ENCODE measurements at regions not wholly inside any gene's neighbourhood (a gene's known extent, or its start where the extent isn't known, plus 50 kb on each side); places are given as distances from the start of the nearest gene placed in this dataset.
"Not testable (repeated sequence)": the region's sequence is repeated elsewhere in the genome, so short reads cannot be mapped to it uniquely, and the experiment has no call there.

DNA sequence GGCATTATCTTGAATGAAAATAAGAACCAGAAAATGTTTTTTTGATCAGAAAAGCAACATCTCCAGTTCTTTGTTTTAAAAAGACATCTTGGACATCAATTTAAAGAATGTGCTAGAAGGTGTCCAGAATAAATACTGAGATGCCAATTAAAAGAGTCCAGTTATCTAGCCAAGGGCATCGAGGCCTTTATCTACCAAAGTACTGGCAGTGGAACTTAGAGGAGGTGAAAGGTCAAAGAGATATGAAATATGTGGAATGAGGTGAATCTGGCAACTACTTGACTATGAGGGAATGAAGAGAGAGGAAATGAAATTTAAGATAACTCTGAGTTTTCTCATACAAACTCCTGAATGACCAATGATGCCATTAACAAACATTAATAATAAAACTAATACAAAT lies 154.3 kb upstream of the GNAI1 start:
- H3K4me1 ChIP-seq (ENCODE audit: control insufficient read depth, insufficient read depth, low read length), result peaks cover 16% of the 10 kb centered on the region
- H3K9me3 ChIP-seq (ENCODE audit: control insufficient read depth, low read length), result no peaks in the 10 kb centered on the region
- no peak overlapping the region for H3K4me3 ChIP-seq (ENCODE audit: low read length)
- DNase-seq (ENCODE audit: low read depth), result no peak
- no peaks in the 10 kb centered on the region for H3K27me3 ChIP-seq (replicated peaks; ENCODE audit: control insufficient read depth, insufficient read depth, low read length)
- no peaks in the 10 kb centered on the region for H3K36me3 ChIP-seq (ENCODE audit: control insufficient read depth, insufficient read depth, low read length, severe bottlenecking)
- no peak overlapping the region for H3K9ac ChIP-seq (ENCODE audit: low read length)

DNA sequence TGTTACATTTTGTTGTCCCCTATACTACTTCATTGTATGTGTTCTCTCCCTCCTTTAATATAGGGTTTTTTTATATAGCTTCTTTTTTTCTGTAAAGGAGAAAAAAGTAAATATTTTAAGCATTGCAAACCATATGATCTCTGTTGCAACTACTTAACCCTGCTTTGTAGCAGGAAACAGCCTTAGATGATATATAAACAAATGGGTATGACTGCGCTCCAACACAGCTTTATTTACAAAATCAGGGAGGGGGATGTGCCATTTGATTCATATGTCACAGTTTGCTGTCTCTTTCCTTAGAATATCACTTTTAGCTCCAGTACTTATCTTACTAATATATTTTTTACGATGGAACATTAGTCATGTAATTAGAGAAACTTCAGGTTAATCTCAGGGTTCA lies 155.2 kb upstream of the GNAI1 start:
- Histone ChIP-seq H3K9me3 (ENCODE audit: control insufficient read depth, low read length) (no peaks in the 10 kb centered on the region), H3K9ac (ENCODE audit: low read length) (no peak overlapping the region), H3K4me1 (ENCODE audit: control insufficient read depth, insufficient read depth, low read length) (peaks cover 14% of the 10 kb centered on the region), H3K36me3 (ENCODE audit: control insufficient read depth, insufficient read depth, low read length, severe bottlenecking) (no peaks in the 10 kb centered on the region), H3K27me3 (replicated peaks; ENCODE audit: control insufficient read depth, insufficient read depth, low read length) (no peaks in the 10 kb centered on the region), H3K4me3 (ENCODE audit: low read length) (no peak overlapping the region)
- peak; percentile 74 for DNase-seq (ENCODE audit: low read depth)

DNA sequence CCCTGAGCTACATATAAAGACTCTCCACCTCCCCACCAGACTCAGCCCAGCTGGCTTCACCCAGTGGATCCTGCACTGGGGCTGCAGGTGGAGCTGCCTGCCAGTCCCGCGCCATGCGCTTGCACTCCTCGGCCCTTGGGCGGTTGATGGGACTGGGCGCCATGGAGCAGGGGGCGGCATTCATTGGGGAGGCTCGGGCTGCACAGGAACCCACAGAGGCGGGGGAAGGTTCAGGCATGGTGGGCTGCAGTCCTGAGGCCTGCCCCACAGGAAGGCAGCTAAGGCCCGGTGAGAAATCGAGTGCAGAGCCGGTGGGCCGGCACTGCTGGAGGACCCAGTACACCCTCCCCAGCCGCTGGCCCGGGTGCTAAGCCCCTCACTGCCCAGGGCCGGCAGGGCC lies 157.2 kb upstream of the GNAI1 start:
- Histone ChIP-seq H3K9ac (ENCODE audit: low read length) (no peak overlapping the region), H3K4me1 (ENCODE audit: control insufficient read depth, insufficient read depth, low read length) (peaks cover 11% of the 10 kb centered on the region), H3K27me3 (replicated peaks; ENCODE audit: control insufficient read depth, insufficient read depth, low read length) (no peaks in the 10 kb centered on the region), H3K4me3 (ENCODE audit: low read length) (no peak overlapping the region), H3K9me3 (ENCODE audit: control insufficient read depth, low read length) (no peaks in the 10 kb centered on the region), H3K36me3 (ENCODE audit: control insufficient read depth, insufficient read depth, low read length, severe bottlenecking) (no peaks in the 10 kb centered on the region)
- DNase-seq (ENCODE audit: low read depth), result no peak

- not testable (repeated sequence) for H3K4me3 ChIP-seq (ENCODE audit: low read length); H3K27me3 ChIP-seq (replicated peaks; ENCODE audit: control insufficient read depth, insufficient read depth, low read length); H3K9me3 ChIP-seq (ENCODE audit: control insufficient read depth, low read length); H3K36me3 ChIP-seq (ENCODE audit: control insufficient read depth, insufficient read depth, low read length, severe bottlenecking); DNase-seq (ENCODE audit: low read depth); H3K9ac ChIP-seq (ENCODE audit: low read length)
- H3K4me1 ChIP-seq (ENCODE audit: control insufficient read depth, insufficient read depth, low read length), result peaks cover 11% of the 10 kb centered on the region
Observed at GRCh38 chr7:79976711-79977020, 158.0 kb upstream of the GNAI1 start.

- not testable (repeated sequence) for H3K27me3 ChIP-seq (replicated peaks; ENCODE audit: control insufficient read depth, insufficient read depth, low read length); H3K9me3 ChIP-seq (ENCODE audit: control insufficient read depth, low read length); DNase-seq (ENCODE audit: low read depth); H3K36me3 ChIP-seq (ENCODE audit: control insufficient read depth, insufficient read depth, low read length, severe bottlenecking); H3K9ac ChIP-seq (ENCODE audit: low read length); H3K4me3 ChIP-seq (ENCODE audit: low read length)
- peaks cover 11% of the 10 kb centered on the region for H3K4me1 ChIP-seq (ENCODE audit: control insufficient read depth, insufficient read depth, low read length)
Observed at GRCh38 chr7:79975986-79976710, 158.5 kb upstream of the GNAI1 start.

GRCh38 chr7:79973455-79973854 lies 161.2 kb upstream of the GNAI1 start:
- H3K9me3 ChIP-seq (ENCODE audit: control insufficient read depth, low read length), result no peaks in the 10 kb centered on the region
- no peaks in the 10 kb centered on the region for H3K27me3 ChIP-seq (replicated peaks; ENCODE audit: control insufficient read depth, insufficient read depth, low read length)
- no peak for DNase-seq (ENCODE audit: low read depth)
- H3K9ac ChIP-seq (ENCODE audit: low read length), result no peak overlapping the region
- H3K4me1 ChIP-seq (ENCODE audit: control insufficient read depth, insufficient read depth, low read length), result no peaks in the 10 kb centered on the region
- H3K36me3 ChIP-seq (ENCODE audit: control insufficient read depth, insufficient read depth, low read length, severe bottlenecking), result no peaks in the 10 kb centered on the region
- no peak overlapping the region for H3K4me3 ChIP-seq (ENCODE audit: low read length)

- Histone ChIP-seq H3K9me3 (ENCODE audit: control insufficient read depth, low read length) (no peaks in the 10 kb centered on the region), H3K4me3 (ENCODE audit: low read length) (no peak overlapping the region)
Observed at GRCh38 chr7:79971058-79971457, 163.6 kb upstream of the GNAI1 start.

DNA sequence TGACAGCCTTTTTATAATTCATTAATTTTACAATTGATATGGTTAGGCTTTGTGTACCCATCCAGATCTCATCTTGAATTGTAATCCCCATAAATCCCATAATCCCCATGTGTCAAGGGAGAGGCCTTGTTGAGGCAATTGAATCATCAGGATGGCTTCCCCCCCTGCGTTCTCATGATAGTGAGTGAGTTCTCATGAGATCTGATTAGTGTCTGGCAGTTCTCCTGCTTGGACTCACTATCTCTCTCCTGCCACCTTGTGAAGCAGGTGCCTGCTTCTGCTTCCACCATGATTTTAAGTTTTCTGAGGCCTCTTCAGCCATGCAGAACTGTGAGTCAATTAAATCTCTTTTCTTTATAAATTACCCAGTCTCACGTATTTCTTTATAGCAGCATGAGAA lies 165.7 kb upstream of the GNAI1 start:
- Histone ChIP-seq H3K36me3 (ENCODE audit: control insufficient read depth, insufficient read depth, low read length, severe bottlenecking) (no peaks in the 10 kb centered on the region), H3K9me3 (ENCODE audit: control insufficient read depth, low read length) (no peaks in the 10 kb centered on the region), H3K9ac (ENCODE audit: low read length) (no peak overlapping the region), H3K4me3 (ENCODE audit: low read length) (no peak overlapping the region), H3K4me1 (ENCODE audit: control insufficient read depth, insufficient read depth, low read length) (no peaks in the 10 kb centered on the region), H3K27me3 (replicated peaks; ENCODE audit: control insufficient read depth, insufficient read depth, low read length) (no peaks in the 10 kb centered on the region)
- DNase-seq (ENCODE audit: low read depth), result no peak

More at GRCh38 chr7:79971058-79971457, 163.6 kb upstream of the GNAI1 start:
- H3K36me3 ChIP-seq (ENCODE audit: control insufficient read depth, insufficient read depth, low read length, severe bottlenecking), result no peaks in the 10 kb centered on the region
- H3K4me1 ChIP-seq (ENCODE audit: control insufficient read depth, insufficient read depth, low read length), result no peaks in the 10 kb centered on the region
- no peaks in the 10 kb centered on the region for H3K27me3 ChIP-seq (replicated peaks; ENCODE audit: control insufficient read depth, insufficient read depth, low read length)
- no peak overlapping the region for H3K9ac ChIP-seq (ENCODE audit: low read length)
- DNase-seq (ENCODE audit: low read depth), result no peak

DNA sequence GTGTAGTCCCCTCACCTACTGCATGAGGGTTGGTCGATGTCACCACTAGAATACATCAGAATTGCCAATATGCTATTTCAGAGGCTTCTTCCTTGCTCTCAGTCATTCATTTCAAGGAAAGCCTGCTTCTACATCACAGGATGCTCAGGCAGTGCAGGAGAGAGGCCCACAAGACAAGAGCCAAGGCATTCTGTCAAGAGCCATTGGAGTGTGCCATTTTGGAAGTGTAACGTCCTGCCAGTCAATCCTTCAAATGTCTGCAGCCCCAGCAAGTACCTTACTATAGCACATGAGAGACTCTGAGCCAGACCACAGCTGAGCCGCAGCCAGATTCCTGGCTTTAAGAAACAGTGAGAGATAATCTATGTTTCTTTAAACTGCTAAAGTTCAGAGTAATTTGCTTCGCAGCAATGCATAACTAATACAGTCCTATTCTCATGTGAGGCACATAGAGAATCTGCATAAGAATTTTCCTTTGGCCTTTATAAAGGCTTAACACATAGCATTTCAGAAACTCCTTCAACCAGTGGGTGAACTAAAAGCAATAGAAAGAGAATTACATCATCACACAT lies 166.5 kb upstream of the GNAI1 start:
- H3K9ac ChIP-seq (ENCODE audit: low read length), result no peak overlapping the region
- no peaks in the 10 kb centered on the region for H3K4me1 ChIP-seq (ENCODE audit: control insufficient read depth, insufficient read depth, low read length)
- no peaks in the 10 kb centered on the region for H3K9me3 ChIP-seq (ENCODE audit: control insufficient read depth, low read length)
- no peak for DNase-seq (ENCODE audit: low read depth)
- no peak overlapping the region for H3K4me3 ChIP-seq (ENCODE audit: low read length)
- no peaks in the 10 kb centered on the region for H3K27me3 ChIP-seq (replicated peaks; ENCODE audit: control insufficient read depth, insufficient read depth, low read length)
- H3K36me3 ChIP-seq (ENCODE audit: control insufficient read depth, insufficient read depth, low read length, severe bottlenecking), result no peaks in the 10 kb centered on the region

- no peak overlapping the region for H3K4me3 ChIP-seq (ENCODE audit: low read length)
- no peaks in the 10 kb centered on the region for H3K27me3 ChIP-seq (replicated peaks; ENCODE audit: control insufficient read depth, insufficient read depth, low read length)
- no peak overlapping the region for H3K9ac ChIP-seq (ENCODE audit: low read length)
- no peaks in the 10 kb centered on the region for H3K9me3 ChIP-seq (ENCODE audit: control insufficient read depth, low read length)
- no peaks in the 10 kb centered on the region for H3K4me1 ChIP-seq (ENCODE audit: control insufficient read depth, insufficient read depth, low read length)
- DNase-seq (ENCODE audit: low read depth), result no peak
- no peaks in the 10 kb centered on the region for H3K36me3 ChIP-seq (ENCODE audit: control insufficient read depth, insufficient read depth, low read length, severe bottlenecking)
Observed at GRCh38 chr7:79965946-79966345, 168.7 kb upstream of the GNAI1 start.

- Histone ChIP-seq H3K36me3 (ENCODE audit: control insufficient read depth, insufficient read depth, low read length, severe bottlenecking) (no peaks in the 10 kb centered on the region), H3K4me3 (ENCODE audit: low read length) (no peak overlapping the region), H3K4me1 (ENCODE audit: control insufficient read depth, insufficient read depth, low read length) (no peaks in the 10 kb centered on the region), H3K27me3 (replicated peaks; ENCODE audit: control insufficient read depth, insufficient read depth, low read length) (no peaks in the 10 kb centered on the region), H3K9me3 (ENCODE audit: control insufficient read depth, low read length) (no peaks in the 10 kb centered on the region), H3K9ac (ENCODE audit: low read length) (no peak overlapping the region)
- DNase-seq (ENCODE audit: low read depth), result no peak
Observed at GRCh38 chr7:79964463-79964862, 170.2 kb upstream of the GNAI1 start.

- H3K4me3 ChIP-seq (ENCODE audit: low read length), result no peak overlapping the region
- no peaks in the 10 kb centered on the region for H3K9me3 ChIP-seq (ENCODE audit: control insufficient read depth, low read length)
- no peak overlapping the region for H3K9ac ChIP-seq (ENCODE audit: low read length)
- H3K4me1 ChIP-seq (ENCODE audit: control insufficient read depth, insufficient read depth, low read length), result no peaks in the 10 kb centered on the region
- no peaks in the 10 kb centered on the region for H3K36me3 ChIP-seq (ENCODE audit: control insufficient read depth, insufficient read depth, low read length, severe bottlenecking)
- H3K27me3 ChIP-seq (replicated peaks; ENCODE audit: control insufficient read depth, insufficient read depth, low read length), result no peaks in the 10 kb centered on the region
- no peak for DNase-seq (ENCODE audit: low read depth)
Observed at GRCh38 chr7:79953130-79953529, 181.5 kb upstream of the GNAI1 start.
